Vagina (tissue), 2 donors: ENCODE measurements at regions not wholly inside any gene's neighbourhood (a gene's known extent, or its start where the extent isn't known, plus 50 kb on each side); places are given as distances from the start of the nearest gene placed in this dataset.

Experiments
- DNase-seq, 2 donors: peaks; one replicate each; pipeline ENCODE4 v3.0.0-alpha.2; 2017; ENCODE audit errors: extremely low spot score in 2 of 2
- H3K27ac ChIP-seq: fragments of 200-600 bp; sonication (generic); one replicate; pipeline ENCODE4 v1.5.1; 2019
- H3K27me3 ChIP-seq: fragments of 200-600 bp; sonication (generic); one replicate; pipeline ENCODE4 v1.5.1; 2019
- H3K36me3 ChIP-seq, 2 donors: fragments of 200-600 bp; sonication (generic); one replicate each; pipeline ENCODE4 v1.5.1; 2017 to 2019
- H3K4me1 ChIP-seq: fragments of 200-600 bp; sonication (generic); one replicate; pipeline ENCODE4 v1.5.1; 2019
- H3K4me3 ChIP-seq, 2 donors: fragments of 200-600 bp; sonication (generic); 1 replicate in 1 of 2; 2 replicates in 1 of 2; pipeline ENCODE4 v1.5.1; 2016 to 2019
- H3K9me3 ChIP-seq: fragments of 200-600 bp; sonication (generic); one replicate; pipeline ENCODE4 v1.5.1; 2019
- CTCF ChIP-seq, 3 experiments: fragments of 450-650 bp in 2 of 3; fragments of 200-600 bp in 1 of 3; sonication (generic) in 1 of 3; IDR thresholded peaks; one replicate each; pipeline ENCODE4 v1.5.1; 2017 to 2019; ENCODE audit warnings: antibody characterized with exemption in 3 of 3, mild to moderate bottlenecking in 2 of 3, moderate library complexity in 2 of 3
- POLR2A ChIP-seq, 2 donors: fragments of 450-650 bp; IDR thresholded peaks; one replicate each; pipeline ENCODE4 v1.6.1; 2017; ENCODE audit warnings: antibody characterized with exemption in 2 of 2, mild to moderate bottlenecking in 2 of 2, moderate library complexity in 2 of 2
- POLR2AphosphoS5 ChIP-seq, 2 donors: sonication (generic); formaldehyde crosslinking; IDR thresholded peaks; one replicate each; pipeline ENCODE4 v1.9.0; 2017; ENCODE audit warnings: antibody characterized with exemption in 2 of 2, mild to moderate bottlenecking in 2 of 2, low read depth in 1 of 2; ENCODE audit not compliant: insufficient read depth in 1 of 2
- intact Hi-C: fragments of 100-400 bp; cut with DNase I; formaldehyde crosslinking; loops from one replicate; pipeline ENCODE4 v1.15.1; 2023

DNA sequence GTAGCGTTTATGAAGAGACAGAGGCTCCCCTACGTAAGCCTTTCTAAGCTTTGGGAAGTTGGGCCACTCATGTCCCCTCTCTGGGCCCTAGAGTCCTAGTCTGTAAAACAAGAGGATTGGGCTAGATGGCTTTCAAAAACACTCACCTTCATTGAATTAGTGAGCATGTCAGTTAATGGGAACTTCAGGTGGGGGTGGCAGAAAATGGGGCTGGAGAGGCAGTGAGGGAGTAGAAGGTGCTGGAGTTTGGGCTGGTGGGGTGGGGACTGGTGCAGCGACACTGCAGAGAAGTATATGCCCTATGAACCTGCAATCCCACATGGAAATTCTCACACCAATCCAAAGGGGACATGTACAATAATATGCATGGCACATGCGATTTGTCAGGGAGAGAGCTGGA lies 182.7 kb downstream of the C1orf94 start:
- H3K4me3 ChIP-seq: no peak overlapping the region
- intact Hi-C loops: no loop called here
- no peaks in the 10 kb centered on the region for H3K27me3 ChIP-seq
- H3K4me1 ChIP-seq: no peaks in the 10 kb centered on the region
- DNase-seq: peak in 1 of 2 donors; percentile 31
- H3K27ac ChIP-seq: no peak overlapping the region
- H3K9me3 ChIP-seq: no peaks in the 10 kb centered on the region
- TF ChIP-seq CTCF (IDR thresholded peaks at IDR 0.05) (no peak), POLR2A (IDR thresholded peaks at IDR 0.05) (no peak), POLR2AphosphoS5 (IDR thresholded peaks at IDR 0.05; ENCODE audit: insufficient read depth in 1 of 2, low read depth in 1 of 2) (no peak)
- no peaks in the 10 kb centered on the region for H3K36me3 ChIP-seq

GRCh38 chr1:34360574-34360973 lies 183.9 kb downstream of the C1orf94 start:
- peak; percentile 69 to 84 for DNase-seq
- Histone ChIP-seq H3K27ac (no peak overlapping the region), H3K36me3 (no peaks in the 10 kb centered on the region), H3K4me3 (no peak overlapping the region), H3K27me3 (no peaks in the 10 kb centered on the region), H3K4me1 (no peaks in the 10 kb centered on the region), H3K9me3 (no peaks in the 10 kb centered on the region)
- intact Hi-C loops: no loop called here
- TF ChIP-seq POLR2A (IDR thresholded peaks at IDR 0.05) (no peak), POLR2AphosphoS5 (IDR thresholded peaks at IDR 0.05; ENCODE audit: insufficient read depth in 1 of 2, low read depth in 1 of 2) (no peak), CTCF (IDR thresholded peaks at IDR 0.05) (no peak)

- Histone ChIP-seq H3K27me3 (no peaks in the 10 kb centered on the region), H3K4me3 (no peak overlapping the region), H3K36me3 (no peaks in the 10 kb centered on the region), H3K4me1 (no peaks in the 10 kb centered on the region), H3K9me3 (no peaks in the 10 kb centered on the region), H3K27ac (no peak overlapping the region)
- TF ChIP-seq CTCF (IDR thresholded peaks at IDR 0.05) (no peak), POLR2AphosphoS5 (IDR thresholded peaks at IDR 0.05; ENCODE audit: insufficient read depth in 1 of 2, low read depth in 1 of 2) (no peak), POLR2A (IDR thresholded peaks at IDR 0.05) (no peak)
- intact Hi-C loops: no loop called here
- peak; percentile 58 to 85 for DNase-seq
Measured at GRCh38 chr1:34361121-34361520, 184.4 kb downstream of the C1orf94 start.

DNA sequence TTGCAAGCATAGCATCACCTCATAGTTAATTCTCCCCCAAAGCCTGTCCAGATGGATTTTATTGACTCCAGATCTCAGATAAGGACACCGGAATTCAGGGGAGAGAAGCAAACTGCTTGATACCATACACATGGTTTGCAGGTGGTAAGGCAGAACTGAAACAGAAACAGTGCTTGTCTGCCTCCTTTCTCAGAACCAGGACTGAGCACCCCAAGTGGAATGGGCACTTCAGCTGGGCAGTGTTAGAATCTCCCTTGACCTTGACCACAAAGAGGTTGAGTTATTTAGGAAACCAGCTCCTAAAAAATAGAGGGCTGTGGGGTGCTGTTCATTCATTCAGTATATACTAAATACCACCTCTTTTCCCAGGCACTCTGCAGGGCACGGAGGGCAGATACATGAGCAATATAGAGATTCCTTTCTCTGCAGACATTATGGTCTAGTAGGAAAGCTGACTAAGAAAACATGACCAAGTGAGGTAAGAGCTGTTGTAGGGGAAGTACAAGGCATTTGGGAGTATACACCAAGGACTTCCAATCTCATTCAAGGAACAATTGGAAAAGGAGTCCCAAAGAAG lies 185.2 kb downstream of the C1orf94 start:
- TF ChIP-seq POLR2A (IDR thresholded peaks at IDR 0.05) (no peak), POLR2AphosphoS5 (IDR thresholded peaks at IDR 0.05; ENCODE audit: insufficient read depth in 1 of 2, low read depth in 1 of 2) (no peak), CTCF (IDR thresholded peaks at IDR 0.05) (no peak)
- peak in 1 of 2 donors; percentile 42 for DNase-seq
- intact Hi-C loops: no loop called here
- Histone ChIP-seq H3K27me3 (no peaks in the 10 kb centered on the region), H3K4me1 (no peaks in the 10 kb centered on the region), H3K9me3 (no peaks in the 10 kb centered on the region), H3K27ac (no peak overlapping the region), H3K36me3 (no peaks in the 10 kb centered on the region), H3K4me3 (no peak overlapping the region)

DNA sequence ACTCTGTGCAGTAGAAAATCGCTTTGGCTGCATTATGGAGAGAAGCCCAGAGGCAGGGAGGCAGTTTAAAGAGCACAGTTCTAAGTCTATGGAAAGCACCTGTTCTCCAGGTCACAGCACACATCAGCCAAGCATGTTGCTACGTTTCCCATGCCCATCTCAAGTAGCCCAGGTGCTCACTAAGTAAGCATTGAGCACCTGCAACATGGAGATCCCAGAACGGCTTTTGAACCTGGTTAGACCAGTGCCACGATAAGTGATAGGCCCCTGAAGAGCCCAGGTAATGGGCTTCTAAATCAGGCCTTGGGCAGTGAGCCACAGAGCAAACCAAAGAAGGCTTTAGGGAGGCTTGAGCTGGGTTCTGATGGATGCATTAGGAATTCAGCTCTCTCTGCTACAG lies 186.2 kb downstream of the C1orf94 start:
- no peak overlapping the region for H3K27ac ChIP-seq
- TF ChIP-seq POLR2AphosphoS5 (IDR thresholded peaks at IDR 0.05; ENCODE audit: insufficient read depth in 1 of 2, low read depth in 1 of 2) (no peak), CTCF (IDR thresholded peaks at IDR 0.05) (no peak)
- no peak overlapping the region for H3K4me3 ChIP-seq
- peak in 1 of 2 donors; percentile 37 for DNase-seq
- H3K36me3 ChIP-seq: no peaks in the 10 kb centered on the region
- no peaks in the 10 kb centered on the region for H3K27me3 ChIP-seq
- H3K9me3 ChIP-seq: no peaks in the 10 kb centered on the region
- intact Hi-C loops: no loop called here
- no peaks in the 10 kb centered on the region for H3K4me1 ChIP-seq
